ENCODE measurements at regions not wholly inside any gene's neighbourhood (a gene's known extent, or its start where the extent isn't known, plus 50 kb on each side); places are given as distances from the start of the nearest gene placed in this dataset.

DNA sequence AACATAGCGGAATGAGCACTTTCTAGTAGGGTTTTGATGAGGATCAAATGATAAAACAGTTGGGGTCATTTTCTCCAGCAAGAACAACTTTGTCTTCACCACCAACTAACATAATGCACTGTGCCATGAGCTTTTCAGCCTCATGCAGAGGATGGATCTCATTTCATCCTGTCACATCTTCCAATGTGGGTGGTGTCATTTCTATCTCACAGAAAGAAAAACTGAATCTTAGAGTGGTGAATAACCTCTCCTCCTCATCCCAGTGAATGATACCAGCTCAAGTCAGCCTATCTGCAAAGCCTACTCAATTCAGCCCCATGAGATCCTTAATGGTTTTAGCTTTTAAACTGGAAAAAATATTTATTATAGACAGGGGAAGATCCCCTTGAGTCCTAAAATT lies 1147.2 kb downstream of the VRK1 start:
- TF ChIP-seq, protein P1, sequence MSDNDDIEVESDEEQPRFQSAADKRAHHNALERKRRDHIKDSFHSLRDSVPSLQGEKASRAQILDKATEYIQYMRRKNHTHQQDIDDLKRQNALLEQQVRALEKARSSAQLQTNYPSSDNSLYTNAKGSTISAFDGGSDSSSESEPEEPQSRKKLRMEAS (IDR thresholded peaks at IDR 0.05; ENCODE audit: low read depth, low read length): no peak
- TF ChIP-seq, protein P2, sequence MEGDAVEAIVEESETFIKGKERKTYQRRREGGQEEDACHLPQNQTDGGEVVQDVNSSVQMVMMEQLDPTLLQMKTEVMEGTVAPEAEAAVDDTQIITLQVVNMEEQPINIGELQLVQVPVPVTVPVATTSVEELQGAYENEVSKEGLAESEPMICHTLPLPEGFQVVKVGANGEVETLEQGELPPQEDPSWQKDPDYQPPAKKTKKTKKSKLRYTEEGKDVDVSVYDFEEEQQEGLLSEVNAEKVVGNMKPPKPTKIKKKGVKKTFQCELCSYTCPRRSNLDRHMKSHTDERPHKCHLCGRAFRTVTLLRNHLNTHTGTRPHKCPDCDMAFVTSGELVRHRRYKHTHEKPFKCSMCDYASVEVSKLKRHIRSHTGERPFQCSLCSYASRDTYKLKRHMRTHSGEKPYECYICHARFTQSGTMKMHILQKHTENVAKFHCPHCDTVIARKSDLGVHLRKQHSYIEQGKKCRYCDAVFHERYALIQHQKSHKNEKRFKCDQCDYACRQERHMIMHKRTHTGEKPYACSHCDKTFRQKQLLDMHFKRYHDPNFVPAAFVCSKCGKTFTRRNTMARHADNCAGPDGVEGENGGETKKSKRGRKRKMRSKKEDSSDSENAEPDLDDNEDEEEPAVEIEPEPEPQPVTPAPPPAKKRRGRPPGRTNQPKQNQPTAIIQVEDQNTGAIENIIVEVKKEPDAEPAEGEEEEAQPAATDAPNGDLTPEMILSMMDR (IDR thresholded peaks at IDR 0.05; ENCODE audit: low read depth, low read length): no peak
- TF ChIP-seq POLR2A (IDR thresholded peaks at IDR 0.05; ENCODE audit: extremely low read depth, insufficient read length) (no peak), MYC (IDR thresholded peaks at IDR 0.05; ENCODE audit: low read depth, low read length) (no peak)
- no peak overlapping the region for H3K4me3 ChIP-seq (ENCODE audit: low read depth, low read length)
- no peak for DNase-seq (ENCODE audit: low read depth)

DNA sequence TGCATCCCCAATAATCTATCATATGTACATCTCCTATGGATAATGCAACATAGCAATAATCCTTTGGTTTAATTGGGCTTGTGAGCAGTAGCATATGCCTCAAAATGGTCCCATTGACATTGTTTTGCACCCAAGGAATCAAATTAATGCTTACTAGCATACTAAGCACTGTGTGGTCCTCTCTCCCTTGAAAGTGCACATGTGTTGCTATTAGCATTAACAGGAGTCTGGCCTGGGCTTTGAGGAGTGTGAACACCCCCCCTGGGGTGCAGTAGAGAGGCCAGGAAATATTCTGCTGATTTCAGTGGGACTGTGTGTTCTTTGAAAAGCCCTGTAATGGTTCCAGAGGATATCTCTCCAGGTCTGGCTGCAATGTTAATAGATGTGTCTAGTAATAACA lies 1148.4 kb downstream of the VRK1 start:
- DNase-seq (ENCODE audit: low read depth): no peak
- TF ChIP-seq, protein P1 (IDR thresholded peaks at IDR 0.05; ENCODE audit: low read depth, low read length): no peak
- TF ChIP-seq POLR2A (IDR thresholded peaks at IDR 0.05; ENCODE audit: extremely low read depth, insufficient read length): no peak
- no peak for TF ChIP-seq MYC (IDR thresholded peaks at IDR 0.05; ENCODE audit: low read depth, low read length)
- TF ChIP-seq, protein P2 (IDR thresholded peaks at IDR 0.05; ENCODE audit: low read depth, low read length): no peak
- H3K4me3 ChIP-seq (ENCODE audit: low read depth, low read length): no peak overlapping the region

DNA sequence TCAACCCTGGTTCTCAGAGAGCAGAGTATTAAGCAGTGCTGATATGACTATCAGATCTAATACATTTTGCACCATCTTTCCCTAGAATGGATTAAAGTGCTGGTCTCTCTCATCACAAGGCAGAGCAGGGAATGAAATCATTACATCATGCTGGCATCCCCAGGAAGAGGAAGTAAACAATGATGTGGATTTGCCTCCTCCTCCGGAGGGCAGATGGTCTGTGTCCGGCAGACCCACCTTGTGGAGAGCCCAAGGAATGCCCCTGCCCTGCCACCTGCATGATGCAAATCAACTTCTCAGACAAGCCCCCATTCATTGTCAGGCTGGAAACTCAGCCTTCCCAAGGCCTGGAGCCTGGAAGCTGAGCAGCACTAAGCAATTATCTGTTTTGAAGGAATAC lies 1149.1 kb downstream of the VRK1 start:
- no peak overlapping the region for H3K4me3 ChIP-seq (ENCODE audit: low read depth, low read length)
- no peak for TF ChIP-seq POLR2A (IDR thresholded peaks at IDR 0.05; ENCODE audit: extremely low read depth, insufficient read length)
- TF ChIP-seq, protein P2 (IDR thresholded peaks at IDR 0.05; ENCODE audit: low read depth, low read length): no peak
- TF ChIP-seq MYC (IDR thresholded peaks at IDR 0.05; ENCODE audit: low read depth, low read length): no peak
- TF ChIP-seq, protein P1 (IDR thresholded peaks at IDR 0.05; ENCODE audit: low read depth, low read length): no peak
- no peak for DNase-seq (ENCODE audit: low read depth)

DNA sequence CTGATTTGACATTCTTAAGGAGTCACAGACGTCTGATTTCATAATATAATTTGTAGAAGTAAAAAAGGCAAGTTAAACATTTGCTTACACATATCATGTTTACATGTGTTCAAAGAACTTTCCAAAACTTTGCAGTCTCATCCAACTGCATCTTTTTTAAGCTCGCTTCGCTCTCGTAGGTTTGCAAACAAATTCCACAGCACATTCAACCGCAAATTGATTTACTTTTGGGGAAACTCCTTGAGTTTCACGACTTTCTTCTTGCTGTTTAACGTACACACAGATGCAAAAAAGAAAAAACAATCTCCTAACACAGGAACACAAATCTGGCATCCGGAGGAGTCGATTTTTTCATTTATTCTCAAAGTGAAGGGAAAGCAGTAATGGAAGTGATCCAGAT lies 1149.5 kb downstream of the VRK1 start:
- TF ChIP-seq, protein P1 (IDR thresholded peaks at IDR 0.05; ENCODE audit: low read depth, low read length): no peak
- TF ChIP-seq MYC (IDR thresholded peaks at IDR 0.05; ENCODE audit: low read depth, low read length) (no peak), POLR2A (IDR thresholded peaks at IDR 0.05; ENCODE audit: extremely low read depth, insufficient read length) (no peak)
- TF ChIP-seq, protein P2 (IDR thresholded peaks at IDR 0.05; ENCODE audit: low read depth, low read length): no peak
- no peak for DNase-seq (ENCODE audit: low read depth)

DNA sequence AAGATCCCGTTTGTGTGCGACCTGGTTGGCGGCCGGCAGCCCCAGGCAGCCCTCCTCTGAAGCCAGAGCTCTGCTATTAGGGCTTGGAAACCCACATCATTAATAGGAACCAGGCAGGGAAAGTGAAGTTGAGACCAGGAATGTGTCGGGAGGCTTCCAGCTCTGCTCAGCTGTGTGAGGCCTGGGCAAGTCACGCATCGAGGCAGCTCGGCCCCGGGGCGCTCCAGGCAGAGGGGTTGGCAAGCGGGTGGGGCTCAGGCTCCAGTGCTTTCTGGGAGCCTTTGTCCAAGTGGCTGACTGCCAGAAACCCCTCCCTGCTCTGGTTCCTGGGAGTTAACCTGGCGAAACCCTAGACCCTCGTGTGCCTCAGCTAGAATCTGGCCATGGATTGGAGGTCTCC lies 1151.7 kb downstream of the VRK1 start:
- H3K4me3 ChIP-seq (ENCODE audit: low read depth, low read length): no peak overlapping the region
- DNase-seq (ENCODE audit: low read depth): no peak
- no peak for TF ChIP-seq POLR2A (IDR thresholded peaks at IDR 0.05; ENCODE audit: extremely low read depth, insufficient read length)
- TF ChIP-seq MYC (IDR thresholded peaks at IDR 0.05; ENCODE audit: low read depth, low read length): no peak
- TF ChIP-seq, protein P1 (IDR thresholded peaks at IDR 0.05; ENCODE audit: low read depth, low read length): no peak
- TF ChIP-seq, protein P2 (IDR thresholded peaks at IDR 0.05; ENCODE audit: low read depth, low read length): no peak

More for the DNA sequence above, 1149.5 kb downstream of the VRK1 start:
- no peak overlapping the region for H3K4me3 ChIP-seq (ENCODE audit: low read depth, low read length)

Data from NB4 (cell line).